HG03280 (cell line): ENCODE measurements at regions not wholly inside any gene's neighbourhood (a gene's known extent, or its start where the extent isn't known, plus 50 kb on each side); places are given as distances from the start of the nearest gene placed in this dataset.
"Not testable (repeated sequence)": the region's sequence is repeated elsewhere in the genome, so short reads cannot be mapped to it uniquely, and the experiment has no call there.

Source experiments
- ATAC-seq: cut with Tn5 transposase; IDR thresholded peaks from one replicate; pipeline ENCODE4 v1.9.1; 2021; ENCODE audit warnings: mild to moderate bottlenecking, moderate library complexity; ENCODE audit not compliant: unreplicated experiment

DNA sequence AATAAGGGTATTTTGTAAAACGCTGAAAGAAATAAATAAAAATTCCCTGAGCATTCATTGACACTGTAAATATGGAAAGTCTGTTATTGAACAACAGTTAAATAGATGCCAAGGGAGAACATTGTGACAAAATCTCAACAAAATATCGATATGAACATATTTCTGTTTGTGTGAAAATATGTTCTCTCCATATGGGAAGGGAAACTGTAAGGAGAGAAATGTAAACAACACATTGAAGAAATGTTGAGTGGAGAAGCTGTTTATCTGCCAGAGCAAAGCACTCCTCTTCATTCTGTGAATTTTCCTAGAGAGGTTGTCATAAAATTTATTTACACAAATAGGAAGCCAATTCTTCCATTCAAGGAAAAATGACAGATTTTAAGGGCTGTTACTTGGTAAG, 57.1 kb upstream of the EOMES start:
- no peak for ATAC-seq

DNA sequence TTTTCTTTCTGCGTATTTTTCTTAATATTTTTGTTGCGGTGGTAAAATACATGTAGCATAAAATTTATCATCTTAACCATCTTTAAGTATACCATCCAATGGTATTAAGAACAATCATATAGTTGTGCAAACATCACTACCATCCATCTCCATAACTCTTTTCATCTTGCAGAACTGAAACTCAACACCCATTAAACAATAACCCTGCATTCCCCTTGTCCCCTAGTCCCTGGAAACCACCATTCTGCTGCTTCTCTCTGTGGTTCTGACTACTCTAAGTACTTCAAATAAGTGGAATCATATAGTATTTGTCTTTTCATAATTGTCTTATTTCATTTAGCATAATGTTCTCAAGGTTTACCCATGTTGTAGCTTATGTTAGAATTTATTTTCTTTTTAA, 67.3 kb upstream of the EOMES start:
- ATAC-seq, result no peak

DNA sequence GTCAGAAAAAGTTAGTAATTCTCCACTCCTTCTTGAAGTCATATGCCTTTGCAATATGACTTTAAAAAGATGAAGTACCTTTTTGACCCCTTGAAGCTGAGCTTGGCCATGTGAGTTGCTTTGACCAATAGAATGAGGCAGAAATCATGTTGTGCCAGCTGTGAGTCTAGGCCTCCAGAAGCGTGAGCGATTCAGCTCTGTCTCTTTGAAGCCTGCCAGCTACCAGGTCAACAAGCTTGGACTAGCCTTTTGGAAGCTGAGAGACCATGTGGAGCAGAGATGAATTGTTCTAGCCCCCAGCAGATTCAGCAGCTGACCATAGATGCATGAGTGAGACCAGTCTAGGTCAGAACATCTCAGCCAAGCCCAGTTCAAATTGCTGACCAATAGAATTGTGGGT, 69.8 kb upstream of the EOMES start:
- ATAC-seq, result no peak

DNA sequence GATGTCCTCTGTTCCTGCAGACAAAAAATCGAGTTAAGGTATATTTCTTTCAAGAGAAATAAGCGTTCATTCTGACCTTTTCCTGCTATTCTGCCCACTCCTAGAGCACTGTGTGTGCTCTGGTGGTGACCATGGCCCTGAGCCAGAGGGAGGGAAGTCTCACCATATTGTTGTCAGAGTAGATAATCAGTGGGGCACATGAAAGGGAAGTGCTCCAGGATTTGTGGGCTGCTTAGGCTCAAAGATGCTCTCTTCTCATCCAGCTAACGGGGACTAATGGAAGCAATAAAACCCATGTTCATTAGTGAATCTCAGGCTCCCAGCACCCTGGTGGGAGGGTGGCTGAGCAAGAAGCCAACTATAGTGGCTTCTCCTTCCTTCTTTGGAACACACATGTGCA, 70.7 kb upstream of the EOMES start:
- ATAC-seq, result no peak

DNA sequence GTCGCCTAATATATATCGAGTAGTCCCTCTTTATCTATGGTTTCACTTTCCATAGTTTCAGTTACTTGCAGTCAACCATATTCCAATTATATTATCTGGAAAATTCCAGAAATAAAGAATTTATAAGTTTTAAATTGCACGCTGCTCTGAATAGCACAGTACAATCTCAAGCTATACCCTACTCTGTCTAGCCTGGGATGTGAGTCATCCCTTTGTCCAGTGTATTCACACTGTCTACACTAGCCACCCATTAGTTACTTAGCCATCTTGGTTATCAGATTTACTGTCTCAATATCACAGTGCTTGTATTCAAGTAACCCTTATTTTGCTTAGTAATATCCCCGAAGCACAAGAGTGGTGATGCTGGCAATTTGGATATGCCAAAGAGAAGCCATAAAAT, 72.1 kb upstream of the EOMES start:
- ATAC-seq, result no peak

DNA sequence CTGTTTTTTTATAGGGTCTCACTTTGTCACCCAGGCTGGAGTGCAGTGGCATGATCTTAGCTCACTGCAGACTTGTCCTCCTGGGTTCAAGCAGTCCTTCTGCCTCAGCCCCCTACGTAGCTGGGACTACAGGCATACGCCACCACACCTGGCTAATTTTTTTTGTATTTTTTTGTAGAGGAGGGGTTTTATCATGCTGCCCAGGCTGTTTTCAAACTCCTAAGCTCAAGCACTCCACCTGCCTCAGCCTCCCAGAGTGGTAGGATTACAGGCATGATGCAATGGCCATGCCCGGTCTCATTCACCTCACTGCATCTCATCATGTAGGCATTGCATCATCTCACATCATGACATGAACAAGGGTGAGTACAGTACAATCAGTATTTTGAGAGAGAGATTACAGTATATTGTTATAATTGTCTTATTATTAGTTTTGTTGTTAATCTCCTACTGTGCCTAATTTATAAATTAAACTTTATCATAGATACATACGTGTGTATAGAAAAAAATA, 74.3 kb upstream of the EOMES start:
- no peak for ATAC-seq

DNA sequence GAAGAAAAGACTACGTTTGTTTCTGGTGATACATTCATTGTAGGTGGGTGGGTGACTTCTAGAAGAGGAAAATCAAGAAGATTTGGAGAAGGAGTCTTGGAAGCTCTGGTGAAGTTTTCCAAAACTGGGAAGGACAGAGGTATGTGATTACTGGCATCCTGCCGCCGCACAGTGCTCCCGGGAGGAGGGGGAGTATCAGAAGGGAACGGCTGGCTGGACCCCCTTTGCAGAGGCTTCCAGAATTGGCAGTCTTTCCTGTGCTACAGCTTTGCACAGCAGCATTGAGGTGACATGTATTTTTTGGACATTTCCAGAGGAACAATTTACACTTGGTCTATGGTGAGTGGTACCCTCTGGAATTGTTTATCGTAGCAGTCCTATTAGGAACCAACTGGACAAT, 75.7 kb upstream of the EOMES start:
- no peak for ATAC-seq

DNA sequence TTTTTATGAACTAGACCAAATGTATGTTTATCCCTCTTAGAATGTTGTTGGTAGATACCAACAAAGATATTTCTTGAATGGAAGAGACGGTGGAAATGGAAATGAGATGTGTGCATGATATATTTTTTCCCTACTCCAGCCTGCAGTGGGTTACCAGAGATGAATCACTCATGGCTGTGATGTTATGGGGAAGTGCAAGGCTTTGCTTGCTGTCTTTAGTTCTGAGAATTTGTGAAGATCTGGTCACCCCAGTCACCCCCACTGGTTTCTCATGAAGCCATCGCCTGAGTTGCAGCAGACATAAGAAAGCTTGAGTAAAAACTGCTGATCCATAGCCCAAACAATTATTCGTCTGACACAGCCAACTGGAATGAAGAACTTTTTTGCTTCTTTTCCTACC, 78.1 kb upstream of the EOMES start:
- no peak for ATAC-seq

DNA sequence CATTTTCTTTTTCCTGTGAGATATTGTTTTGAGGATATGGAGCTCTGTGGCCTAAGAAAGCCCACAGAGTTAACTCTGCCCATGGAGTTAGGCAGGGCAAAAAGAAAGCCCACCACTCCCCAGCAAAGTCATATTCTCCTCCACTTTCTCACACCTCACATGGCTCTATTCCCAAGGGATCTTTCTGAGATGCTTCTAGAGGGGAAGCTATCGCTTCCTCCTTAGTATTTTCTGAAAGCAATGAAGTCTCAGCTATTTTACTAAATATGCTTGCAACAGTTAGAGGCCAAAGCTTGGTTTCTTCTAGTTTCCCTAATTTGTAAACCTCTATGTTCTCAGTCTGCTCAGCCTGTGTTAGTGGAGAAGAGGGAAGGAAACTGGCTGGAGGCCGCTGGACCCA, 80.3 kb upstream of the EOMES start:
- no peak for ATAC-seq

DNA sequence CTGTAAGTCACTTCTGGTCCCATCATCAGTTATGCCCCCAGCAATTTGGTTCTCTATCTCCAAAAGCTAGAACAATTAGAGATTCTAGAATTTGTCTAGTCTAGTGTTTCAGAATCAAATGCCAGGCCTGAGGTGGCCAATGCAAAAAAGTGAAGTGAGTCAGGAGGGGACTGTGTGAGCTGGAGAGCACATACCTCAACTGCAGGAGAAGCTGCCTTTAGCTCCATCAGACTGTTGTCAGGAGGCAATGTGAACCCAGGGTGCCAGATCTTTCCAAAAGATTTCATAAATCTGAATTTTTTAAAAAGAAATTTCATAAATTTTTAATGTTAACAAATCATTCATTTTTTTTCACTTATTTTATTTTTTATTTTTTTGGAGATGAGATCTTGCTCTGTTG, 80.7 kb upstream of the EOMES start:
- ATAC-seq, result no peak

DNA sequence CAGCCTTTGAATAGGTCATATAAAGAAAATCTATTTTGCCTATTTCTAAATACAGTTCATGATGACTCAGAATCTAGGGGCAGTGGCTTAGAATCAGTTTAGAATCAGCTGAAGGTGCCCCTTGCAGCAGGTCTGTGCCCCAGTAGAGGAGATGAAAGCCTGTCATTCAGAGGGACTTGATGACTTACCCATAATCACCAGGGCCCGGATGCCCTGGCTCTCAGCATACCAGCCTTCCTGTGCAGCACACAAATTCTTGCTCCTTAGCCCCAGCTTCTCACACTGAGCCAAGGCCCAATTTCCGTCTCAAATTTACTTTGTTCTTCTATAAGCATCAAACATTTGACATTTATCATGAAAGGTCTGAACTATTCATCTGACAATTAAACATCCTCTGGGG, 83.2 kb upstream of the EOMES start:
- ATAC-seq, result no peak

DNA sequence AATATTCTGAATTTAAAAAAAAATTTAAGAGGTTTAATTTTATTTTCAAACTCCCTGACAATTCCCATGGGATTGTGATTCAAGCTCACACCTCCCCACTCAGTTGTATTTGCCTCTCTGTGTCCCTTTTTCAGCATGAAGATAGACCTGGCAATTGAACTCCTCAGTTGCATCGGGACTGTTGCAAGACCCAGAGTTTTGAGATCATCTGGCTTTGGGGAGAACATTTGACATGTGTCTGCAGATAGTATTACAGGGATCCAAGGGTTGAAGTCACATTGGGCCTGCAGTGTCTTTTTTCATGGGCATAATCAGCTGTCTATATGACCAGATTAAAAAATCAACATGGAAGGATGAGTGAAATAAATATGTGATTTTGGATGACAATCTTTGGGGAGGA, 91.1 kb upstream of the EOMES start:
- ATAC-seq, result no peak

DNA sequence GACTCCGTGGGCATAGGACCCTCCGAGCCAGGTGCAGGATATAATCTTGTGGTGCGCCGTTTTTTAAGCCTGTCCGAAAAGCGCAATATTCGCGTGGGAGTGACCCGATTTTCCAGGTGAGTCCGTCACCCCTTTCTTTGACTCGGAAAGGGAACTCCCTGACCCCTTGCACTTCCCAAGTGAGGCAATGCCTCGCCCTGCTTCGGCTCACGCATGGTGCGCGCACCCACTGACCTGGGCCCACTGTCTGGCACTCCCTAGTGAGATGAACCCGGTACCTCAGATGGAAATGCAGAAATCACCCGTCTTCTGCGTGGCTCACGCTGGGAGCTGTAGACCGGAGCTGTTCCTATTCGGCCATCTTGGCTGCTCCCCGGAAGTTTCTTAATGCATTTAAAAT, 99.5 kb upstream of the EOMES start:
- not testable (repeated sequence) for ATAC-seq

DNA sequence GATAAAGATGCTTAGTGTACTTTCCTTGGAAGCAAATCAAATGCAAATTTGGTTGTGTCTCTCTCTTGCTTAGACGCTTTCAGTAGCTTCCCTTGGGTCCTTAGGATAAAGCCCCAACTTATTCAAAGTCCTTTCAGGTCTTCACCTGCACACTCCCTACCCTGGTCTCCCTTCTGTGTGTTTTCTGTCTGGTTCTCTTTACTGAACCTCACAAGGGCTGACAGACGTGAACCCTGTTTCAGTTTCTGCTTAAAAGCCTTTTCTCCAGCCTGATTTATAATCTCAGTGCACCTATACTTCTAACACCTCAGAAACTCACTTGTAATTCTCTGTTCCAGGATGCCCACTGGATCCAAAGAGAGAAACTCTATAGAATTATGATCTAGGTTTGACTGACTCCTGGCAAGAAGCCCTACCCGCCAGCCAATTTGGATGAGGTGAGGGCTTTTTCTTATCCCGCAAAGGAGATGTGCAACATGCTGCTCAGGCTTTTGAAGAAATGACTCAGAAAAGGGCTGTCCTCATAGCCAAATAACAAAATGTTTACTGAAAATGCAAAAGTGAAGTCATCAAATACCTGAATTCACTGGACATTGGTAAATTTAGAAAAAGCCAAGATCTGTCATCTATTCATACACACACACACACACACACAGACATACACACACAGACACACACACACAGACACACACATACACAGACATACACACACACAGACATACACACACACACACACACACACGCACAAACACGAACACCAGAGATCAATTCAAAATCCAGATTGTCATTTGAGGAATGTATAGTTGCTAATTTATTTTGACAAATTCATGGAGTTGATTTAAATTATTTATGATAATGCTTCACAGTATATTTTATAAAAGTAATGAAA, 102.4 kb upstream of the EOMES start:
- ATAC-seq, result no peak

DNA sequence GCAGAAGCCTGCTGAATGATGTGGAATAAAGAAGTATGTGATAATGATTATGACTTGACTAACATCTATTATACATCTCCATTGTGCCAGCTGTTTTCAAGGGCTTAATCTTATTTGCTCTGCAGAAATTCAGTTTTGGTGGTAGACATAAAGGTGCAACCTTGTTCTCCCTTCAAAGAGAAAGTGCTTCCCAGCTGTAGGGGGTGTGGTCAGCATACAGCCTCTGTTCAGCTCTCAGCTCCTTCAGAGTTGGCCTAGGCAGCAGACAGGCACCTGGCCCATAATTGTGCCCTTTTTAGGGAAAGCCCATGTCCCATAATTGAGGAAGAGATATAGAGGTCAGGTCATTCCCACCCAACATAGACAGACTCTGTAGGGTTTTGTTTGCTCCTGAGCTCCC, 104.3 kb upstream of the EOMES start:
- ATAC-seq, result no peak

DNA sequence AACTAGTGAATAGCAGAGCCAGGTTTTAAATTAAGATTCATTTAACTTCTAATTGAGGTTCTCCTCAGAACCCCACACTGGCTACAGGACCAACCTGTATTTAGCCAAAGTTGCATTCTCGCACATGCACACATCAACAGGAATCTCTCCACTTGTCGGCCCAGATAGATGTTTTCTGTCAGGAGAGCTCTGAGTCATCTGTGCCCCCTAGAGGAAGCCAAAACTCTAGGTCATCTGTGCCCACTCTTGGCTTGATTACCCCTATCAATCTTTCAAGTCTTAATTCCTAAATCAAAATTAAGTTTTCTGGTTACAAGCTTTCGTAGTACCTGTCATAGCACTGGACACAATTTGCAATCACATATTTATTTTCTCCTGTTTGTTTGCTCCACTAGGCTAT, 104.9 kb upstream of the EOMES start:
- no peak for ATAC-seq

DNA sequence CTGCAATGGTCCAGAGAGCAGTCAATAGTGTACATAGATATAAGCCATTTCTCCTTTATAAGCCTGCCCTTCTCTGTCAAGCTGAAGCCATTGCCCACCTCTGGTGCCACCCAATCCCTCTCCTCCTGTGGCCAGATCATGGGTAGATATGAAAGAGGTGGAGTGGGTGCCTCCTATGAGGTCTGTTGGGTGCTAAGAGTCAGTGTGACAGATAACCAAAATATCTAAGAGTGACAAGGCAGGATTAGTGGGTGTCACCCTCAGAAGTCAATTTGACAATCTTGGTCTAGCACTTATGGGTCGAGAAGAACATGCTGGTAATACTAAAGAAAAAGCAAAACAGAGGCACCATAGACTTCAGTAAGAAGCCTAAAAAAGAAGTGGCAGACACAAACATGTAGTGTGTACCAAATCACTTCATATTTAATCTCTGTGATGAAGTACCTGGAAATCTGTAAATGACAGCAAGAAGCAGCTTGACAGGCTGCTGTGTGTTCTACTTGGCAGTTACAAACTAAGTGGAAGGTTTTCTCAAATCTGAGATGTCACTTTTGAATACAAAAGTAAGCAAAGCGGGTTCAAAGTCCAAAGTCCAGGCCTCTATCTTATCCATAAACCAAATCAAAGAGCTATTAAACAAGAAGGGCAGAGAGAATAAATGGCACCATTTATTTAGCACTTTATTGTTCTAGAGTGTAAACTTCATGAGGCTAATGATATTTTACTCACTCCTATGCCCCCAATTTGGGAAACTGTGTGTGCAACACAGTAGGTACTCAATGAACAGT, 118.9 kb upstream of the EOMES start:
- no peak for ATAC-seq

DNA sequence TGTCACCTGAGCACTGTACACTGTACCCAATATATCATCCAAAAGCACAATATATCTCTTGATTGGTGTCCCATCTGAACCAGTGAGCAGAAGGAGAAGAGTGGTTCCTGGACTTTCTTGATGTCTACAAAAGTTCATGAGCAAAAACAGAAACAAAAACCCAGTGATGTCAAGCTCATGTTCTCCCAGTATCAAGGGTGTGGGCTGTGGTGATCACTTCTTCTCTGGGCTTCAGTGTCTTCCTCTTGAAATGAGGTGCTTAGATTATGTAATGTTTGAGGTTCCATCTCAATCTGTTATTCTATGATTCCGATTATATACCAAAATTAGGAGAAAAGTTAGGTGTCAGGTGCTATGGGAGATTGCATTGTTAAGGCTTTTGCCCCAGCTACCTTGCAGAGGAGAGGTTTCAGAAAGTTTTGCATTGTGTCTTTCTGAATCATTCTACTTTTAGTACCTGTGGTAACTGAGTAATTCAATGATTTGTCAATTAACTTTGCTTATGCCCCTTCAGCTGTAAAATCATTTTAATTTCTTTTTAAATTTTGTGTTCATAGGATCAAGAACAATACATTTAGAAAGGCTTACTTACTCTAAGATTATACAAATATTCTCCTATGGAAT, 122.0 kb upstream of the EOMES start:
- ATAC-seq, result no peak

DNA sequence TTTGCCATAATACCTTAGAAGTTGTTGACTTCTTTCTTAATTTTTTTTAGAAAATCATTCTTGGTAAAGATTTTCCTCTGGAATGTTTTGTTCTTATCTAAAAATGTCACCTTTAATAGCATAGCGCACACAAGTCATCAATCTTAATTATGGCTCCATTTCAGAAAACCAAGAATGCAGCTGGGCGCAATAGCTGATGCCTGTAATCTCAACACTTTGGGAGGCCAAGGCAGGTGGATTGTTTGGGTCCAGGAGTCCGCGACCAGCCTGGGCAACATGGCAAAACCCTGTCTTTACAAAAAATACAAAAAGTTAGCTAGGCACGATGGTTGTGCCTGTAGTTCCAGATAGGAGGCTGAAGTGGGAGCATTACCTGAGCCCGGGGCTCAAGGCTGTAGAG, 125.6 kb upstream of the EOMES start:
- ATAC-seq, result no peak

DNA sequence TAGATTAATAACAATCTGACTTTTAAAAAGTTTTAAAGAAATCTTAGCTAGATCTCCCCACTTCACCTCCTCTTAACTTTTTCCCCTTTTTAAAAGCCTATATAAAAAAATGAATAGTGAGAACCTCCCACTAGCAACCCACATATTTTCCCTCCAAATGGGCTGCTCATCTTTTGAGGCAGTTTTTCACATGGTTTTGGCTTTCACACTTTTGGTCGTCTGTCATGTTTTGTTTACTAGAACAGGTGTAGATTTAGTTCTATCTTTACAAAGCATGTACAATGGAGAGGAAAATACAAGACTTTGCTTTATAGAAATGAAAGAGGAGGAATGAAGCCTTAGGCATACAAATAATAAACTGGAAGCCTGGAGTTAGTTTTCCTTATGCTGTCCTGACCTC, 126.7 kb upstream of the EOMES start:
- no peak for ATAC-seq

DNA sequence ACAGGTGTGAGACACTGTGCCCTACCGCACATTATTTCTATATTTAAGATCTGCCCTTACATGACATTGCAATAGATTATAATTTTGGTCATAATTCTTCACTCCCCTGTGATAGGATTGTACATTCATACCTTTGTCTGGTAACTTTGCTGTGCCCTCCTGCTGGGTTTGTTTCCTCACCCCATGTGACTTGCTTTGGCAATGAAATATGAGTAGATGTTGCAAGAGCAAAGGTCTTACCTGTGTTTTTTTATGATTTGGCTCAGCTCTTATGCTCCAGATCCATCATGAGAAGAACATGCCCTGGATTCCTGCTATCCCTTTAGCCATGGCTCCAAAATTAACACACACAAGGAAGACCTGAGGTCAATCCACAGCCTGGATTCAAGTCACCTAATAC, 137.7 kb upstream of the EOMES start:
- no peak for ATAC-seq
